H9 (cell line): ENCODE measurements at regions not wholly inside any gene's neighbourhood (a gene's known extent, or its start where the extent isn't known, plus 50 kb on each side); places are given as distances from the start of the nearest gene placed in this dataset.

Source experiments
- DNase-seq: peaks from one replicate; pipeline ENCODE4 v3.0.0-alpha.2; 2017
- H2AFZ ChIP-seq: one replicate; pipeline ENCODE4 v1.6.1; 2013; ENCODE audit warnings: mild to moderate bottlenecking, low read length, control low read depth, moderate library complexity
- H2AK5ac ChIP-seq: 2 replicates; pipeline ENCODE4 v1.6.1; 2013; ENCODE audit warnings: low read length, control low read depth, mixed read lengths; ENCODE audit not compliant: insufficient read length
- H2BK120ac ChIP-seq: one replicate; pipeline ENCODE4 v1.6.1; 2013; ENCODE audit warnings: low read depth, mild to moderate bottlenecking, low read length, control low read depth, inconsistent platforms; ENCODE audit not compliant: poor library complexity, severe bottlenecking
- H2BK12ac ChIP-seq: 2 replicates; pipeline ENCODE4 v1.6.1; 2013; ENCODE audit warnings: low read length, control low read depth, mixed read lengths, low read depth; ENCODE audit not compliant: insufficient read length
- H2BK15ac ChIP-seq: 2 replicates; pipeline ENCODE4 v1.6.1; 2013; ENCODE audit warnings: low read depth, low read length, control low read depth
- H2BK20ac ChIP-seq: one replicate; pipeline ENCODE4 v1.6.1; 2013; ENCODE audit warnings: low read depth, mild to moderate bottlenecking, low read length, control low read depth, inconsistent platforms; ENCODE audit not compliant: poor library complexity, severe bottlenecking
- H2BK5ac ChIP-seq: 2 replicates; pipeline ENCODE4 v1.6.1; 2013; ENCODE audit warnings: low read length, control low read depth, mixed read lengths; ENCODE audit not compliant: insufficient read length
- H3K14ac ChIP-seq: 2 replicates; pipeline ENCODE4 v1.6.1; 2013; ENCODE audit warnings: low read length, control low read depth; ENCODE audit not compliant: insufficient read depth
- H3K18ac ChIP-seq: 2 replicates; pipeline ENCODE4 v1.6.1; 2013; ENCODE audit warnings: low read depth, mild to moderate bottlenecking, mixed read lengths, low read length, control low read depth; ENCODE audit not compliant: insufficient read length
- H3K23ac ChIP-seq: 2 replicates; pipeline ENCODE4 v1.6.1; 2013; ENCODE audit warnings: low read length, control low read depth, mixed read lengths, low read depth; ENCODE audit not compliant: insufficient read length
- H3K23me2 ChIP-seq: 2 replicates; pipeline ENCODE4 v1.6.1; 2013; ENCODE audit warnings: low read depth, mild to moderate bottlenecking, mixed read lengths, low read length, control low read depth; ENCODE audit not compliant: insufficient read length, poor library complexity, severe bottlenecking
- H3K27ac ChIP-seq: 2 replicates; pipeline ENCODE4 v1.5.1; 2013; ENCODE audit warnings: low read length, control low read depth, mixed read lengths, low read depth; ENCODE audit not compliant: insufficient read length
- H3K27me3 ChIP-seq: 2 replicates; pipeline ENCODE4 v1.6.1; 2013; ENCODE audit warnings: low read length, control low read depth, inconsistent platforms; ENCODE audit not compliant: insufficient read depth
- H3K4ac ChIP-seq: 2 replicates; pipeline ENCODE4 v1.6.1; 2013; ENCODE audit warnings: low read depth, mild to moderate bottlenecking, control low read depth, inconsistent platforms, low read length, moderate library complexity
- H3K4me1 ChIP-seq: 2 replicates; pipeline ENCODE4 v1.6.1; 2013; ENCODE audit warnings: low read length, control low read depth, inconsistent platforms; ENCODE audit not compliant: insufficient read depth
- H3K4me2 ChIP-seq: 2 replicates; pipeline ENCODE4 v1.6.1; 2013; ENCODE audit warnings: low read length, control low read depth, mixed read lengths; ENCODE audit not compliant: insufficient read length, insufficient read depth
- H3K56ac ChIP-seq: 2 replicates; pipeline ENCODE4 v1.6.1; 2013; ENCODE audit warnings: low read depth, mild to moderate bottlenecking, mixed read lengths, low read length, control low read depth; ENCODE audit not compliant: insufficient read length
- H3K79me1 ChIP-seq: 2 replicates; pipeline ENCODE4 v1.6.1; 2013; ENCODE audit warnings: low read depth, mild to moderate bottlenecking, moderate library complexity, low read length, control low read depth, inconsistent platforms; ENCODE audit not compliant: insufficient read depth, poor library complexity, severe bottlenecking
- H3K79me2 ChIP-seq: 2 replicates; pipeline ENCODE4 v1.6.1; 2013; ENCODE audit warnings: low read length, control low read depth, inconsistent platforms; ENCODE audit not compliant: insufficient read depth
- H3K9ac ChIP-seq: 2 replicates; pipeline ENCODE4 v1.6.1; 2013; ENCODE audit warnings: low read length, control low read depth, mixed read lengths; ENCODE audit not compliant: insufficient read length; ENCODE audit errors: extremely low read depth
- H3K9me3 ChIP-seq: one replicate; pipeline ENCODE4 v1.6.1; 2013; ENCODE audit warnings: low read depth, low read length, inconsistent platforms; ENCODE audit not compliant: control insufficient read depth
- H3T11ph ChIP-seq: one replicate; pipeline ENCODE4 v1.6.1; 2013; ENCODE audit warnings: mild to moderate bottlenecking, low read length, control low read depth, inconsistent platforms
- H4K20me1 ChIP-seq: one replicate; pipeline ENCODE4 v1.6.1; 2013; ENCODE audit not compliant: control insufficient read depth, insufficient read length, insufficient read depth
- H4K5ac ChIP-seq: 2 replicates; pipeline ENCODE4 v1.6.1; 2013; ENCODE audit warnings: low read depth, mild to moderate bottlenecking, mixed read lengths, low read length, control low read depth; ENCODE audit not compliant: insufficient read length
- H4K8ac ChIP-seq: replicated peaks from 2 replicates; pipeline ENCODE4 v1.6.1; 2013; ENCODE audit warnings: low read length, control low read depth, mixed read lengths, low read depth; ENCODE audit not compliant: insufficient read length
- H4K91ac ChIP-seq: 2 replicates; pipeline ENCODE4 v1.6.1; 2013; ENCODE audit warnings: low read depth, mild to moderate bottlenecking, moderate library complexity, mixed read lengths, low read length, control low read depth; ENCODE audit not compliant: insufficient read length
- H3K27ac Mint-ChIP-seq, 3 experiments: 2 replicates in 2 of 3; 3 replicates in 1 of 3; pipeline ENCODE4 v1.8.0; 2020 to 2021; ENCODE audit warnings: mixed read lengths in 3 of 3, mild to moderate bottlenecking in 1 of 3, moderate library complexity in 1 of 3
- H3K27me3 Mint-ChIP-seq: 2 replicates; pipeline ENCODE4 v1.8.0; 2021; ENCODE audit warnings: low read depth, mild to moderate bottlenecking, moderate library complexity, mixed read lengths
- H3K36me3 Mint-ChIP-seq, 3 experiments: 2 replicates in 2 of 3; 3 replicates in 1 of 3; pipeline ENCODE4 v1.8.0; 2020 to 2021; ENCODE audit warnings: low read depth in 3 of 3, mixed read lengths in 3 of 3; ENCODE audit not compliant: insufficient read depth in 1 of 3
- H3K4me1 Mint-ChIP-seq, 2 experiments: 2 replicates each; pipeline ENCODE4 v1.8.0; 2020; ENCODE audit warnings: mixed read lengths in 2 of 2
- H3K4me3 Mint-ChIP-seq, 2 experiments: 2 replicates in 1 of 2; 3 replicates in 1 of 2; pipeline ENCODE4 v1.8.0; 2020 to 2021; ENCODE audit warnings: mild to moderate bottlenecking in 2 of 2, mixed read lengths in 2 of 2, moderate library complexity in 1 of 2
- H3K9me3 Mint-ChIP-seq, 2 experiments: 2 replicates in 1 of 2; 3 replicates in 1 of 2; pipeline ENCODE4 v1.8.0; 2020; ENCODE audit warnings: mild to moderate bottlenecking in 2 of 2, mixed read lengths in 2 of 2, moderate library complexity in 1 of 2
- CTCF ChIP-seq: fragments of 200-600 bp; sonication (generic); conservative IDR thresholded peaks from 3 replicates; pipeline ENCODE4 v1.8.0; 2021; ENCODE audit warnings: antibody characterized with exemption, mild to moderate bottlenecking
- WGBS: extraction: QIAGEN DNeasy Blood & Tissue Kit; methylation state at CpG from one replicate; pipeline ENCODE4 v1.1.7; 2013; ENCODE audit warnings: missing lambda C conversion rate, low lambda C conversion rate, mixed read lengths; ENCODE audit not compliant: insufficient read length; ENCODE audit errors: extremely low coverage; 5-methylcytosine and 5-hydroxymethylcytosine counted together

- no peak for TF ChIP-seq CTCF
- no peaks in the 10 kb centered on the region; the same call in 1 of the 2 replicates for H3K27me3 Mint-ChIP-seq
Observed at GRCh38 chr14:100409003-100409360, 85.8 kb downstream of the SLC25A47 start.

More at GRCh38 chr14:100409003-100409360, 85.8 kb downstream of the SLC25A47 start:
- Histone ChIP-seq H3K4me1 (peaks cover 12% of the 10 kb centered on the region; the same call in 1 of the 2 replicates), H2BK12ac (no peak overlapping the region), H3K27me3 (no peaks in the 10 kb centered on the region), H4K8ac (no peak overlapping the region), H2AFZ (no peak overlapping the region), H2BK5ac (no peak overlapping the region), H3K56ac (no peak overlapping the region), H3K23me2 (no peaks in the 10 kb centered on the region), H3K4me2 (no peak overlapping the region), H4K5ac (no peak overlapping the region), H3K4ac (no peak overlapping the region), H4K20me1 (no peaks in the 10 kb centered on the region), H2BK120ac (no peak overlapping the region), H3K23ac (no peak overlapping the region), H3K27ac (no peak overlapping the region), H3K9me3 (no peaks in the 10 kb centered on the region), H2BK15ac (no peak overlapping the region), H3K9ac (no peak overlapping the region), H2BK20ac (no peak overlapping the region), H3K14ac (no peak overlapping the region), H2AK5ac (no peak overlapping the region), H4K91ac (no peak overlapping the region), H3K18ac (no peak overlapping the region), H3K79me2 (no peaks in the 10 kb centered on the region), H3K79me1 (no peaks in the 10 kb centered on the region), H3T11ph (no peak overlapping the region)
- Mint-ChIP-seq H3K4me1 (peaks cover 46 to 47% of the 10 kb centered on the region in 2 experiments), H3K4me3 (no peak overlapping the region), H3K9me3 (no peaks in the 10 kb centered on the region), H3K36me3 (no peaks in the 10 kb centered on the region; a peak in 1 of 7 replicates), H3K27ac (peak overlapping the region in 2 of 3 experiments; percentile 28 to 67; a peak in 2 of 7 replicates)
- no CpG with 5 or more reads among the region's 6 CpGs for whole genome bisulfite sequencing
- DNase-seq: no peak
